ENCODE measurements at regions not wholly inside any gene's neighbourhood (a gene's known extent, or its start where the extent isn't known, plus 50 kb on each side); places are given as distances from the start of the nearest gene placed in this dataset.

- no peak for DNase-seq (ENCODE audit: low read depth in 1 of 2, low spot score in 1 of 2)
Observed at GRCh38 chr5:124664287-124664686, 82.2 kb downstream of the ZNF608 start.

- no peak for DNase-seq (ENCODE audit: low read depth in 1 of 2, low spot score in 1 of 2)
Observed at GRCh38 chr5:124663101-124663506, 83.3 kb downstream of the ZNF608 start.

DNA sequence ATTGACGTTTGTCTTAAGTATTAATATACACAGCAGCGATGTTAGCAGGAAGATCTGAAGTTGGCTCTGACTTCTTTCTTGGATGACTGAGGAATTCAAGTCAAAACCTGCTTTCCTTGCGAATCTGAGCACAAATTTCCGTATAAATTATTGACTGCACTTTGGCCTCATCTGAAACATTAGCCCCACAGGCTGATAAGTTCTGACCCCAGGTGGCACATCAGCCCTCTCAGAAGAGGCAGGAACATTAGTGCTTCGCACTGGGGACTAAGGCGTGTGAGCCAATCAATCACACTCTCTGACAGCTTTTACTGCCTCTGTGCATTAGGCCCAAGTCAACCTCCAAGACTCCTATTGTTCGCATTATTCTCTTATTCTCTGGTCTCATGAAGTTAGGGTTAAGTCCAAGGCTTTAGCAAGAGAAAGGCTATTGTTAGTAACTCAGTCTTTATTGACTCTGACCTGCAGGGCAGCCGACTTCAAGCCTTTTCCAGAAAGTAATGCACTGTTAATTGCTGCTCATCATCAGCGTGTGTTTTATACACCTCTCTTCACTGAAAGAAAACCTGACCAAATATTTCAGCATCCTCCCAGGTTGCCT, 84.2 kb downstream of the ZNF608 start:
- DNase-seq (ENCODE audit: low read depth in 1 of 2, low spot score in 1 of 2): no peak

GRCh38 chr5:124661317-124662141, 84.9 kb downstream of the ZNF608 start:
- no peak for DNase-seq (ENCODE audit: low read depth in 1 of 2, low spot score in 1 of 2)

GRCh38 chr5:124660229-124661093, 86.0 kb downstream of the ZNF608 start:
- DNase-seq (ENCODE audit: low read depth in 1 of 2, low spot score in 1 of 2): no peak

DNA sequence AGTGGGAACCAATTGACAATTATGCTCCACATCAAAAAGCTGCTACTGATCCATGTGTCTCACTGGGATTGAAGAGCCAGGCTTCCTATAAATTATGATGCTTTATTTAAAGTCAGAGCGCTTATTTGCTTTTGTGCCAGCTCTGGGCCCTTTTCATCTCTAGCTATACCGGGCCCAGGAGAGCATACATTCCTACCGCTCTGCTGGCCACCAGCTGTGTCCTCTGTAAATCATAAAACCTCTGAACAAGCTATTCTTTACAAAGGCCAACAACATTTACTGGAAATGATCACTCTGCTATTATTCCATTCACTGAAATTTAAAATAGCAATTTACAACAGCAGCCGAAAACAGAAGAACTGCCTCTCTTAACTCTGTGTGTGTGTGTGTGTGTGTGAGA, 86.6 kb downstream of the ZNF608 start:
- DNase-seq (ENCODE audit: low read depth in 1 of 2, low spot score in 1 of 2): no peak

DNA sequence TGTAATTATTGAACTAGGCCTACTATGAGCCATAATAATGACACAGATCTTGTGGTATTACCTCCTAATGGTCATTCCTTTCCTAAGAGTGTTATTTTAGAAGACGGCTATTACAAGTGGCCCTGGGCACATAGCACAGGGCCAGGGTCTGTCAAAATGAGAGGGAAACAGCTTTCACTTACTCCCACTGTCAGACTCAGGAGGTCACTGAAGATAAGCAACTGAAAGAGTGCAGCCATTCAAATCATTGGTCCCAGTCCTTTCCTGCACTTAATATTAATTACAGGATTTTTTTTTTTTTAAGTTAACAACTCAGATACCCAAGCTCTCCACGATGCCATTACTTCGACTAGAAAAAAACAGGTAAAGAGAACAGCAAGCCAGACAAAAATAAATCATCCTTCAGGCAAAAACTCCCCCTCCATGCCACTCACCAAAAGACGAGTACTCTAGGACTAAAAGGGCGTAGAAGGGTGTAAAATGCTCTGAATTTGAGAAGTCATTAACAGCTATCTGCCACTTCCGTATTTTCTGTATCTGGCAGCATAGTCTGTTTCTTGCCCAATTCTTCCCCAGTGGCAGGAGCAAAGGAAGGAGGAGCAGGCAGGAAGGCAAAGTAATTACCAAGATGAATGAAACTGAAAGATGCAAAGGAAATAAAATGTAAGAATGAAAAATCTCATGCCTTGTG, 87.4 kb downstream of the ZNF608 start:
- no peak for DNase-seq (ENCODE audit: low read depth in 1 of 2, low spot score in 1 of 2)

- no peak for DNase-seq (ENCODE audit: low read depth in 1 of 2, low spot score in 1 of 2)
Observed at GRCh38 chr5:124655921-124656511, 90.4 kb downstream of the ZNF608 start.

GRCh38 chr5:124655251-124655917, 91.1 kb downstream of the ZNF608 start:
- DNase-seq (ENCODE audit: low read depth in 1 of 2, low spot score in 1 of 2): no peak

DNA sequence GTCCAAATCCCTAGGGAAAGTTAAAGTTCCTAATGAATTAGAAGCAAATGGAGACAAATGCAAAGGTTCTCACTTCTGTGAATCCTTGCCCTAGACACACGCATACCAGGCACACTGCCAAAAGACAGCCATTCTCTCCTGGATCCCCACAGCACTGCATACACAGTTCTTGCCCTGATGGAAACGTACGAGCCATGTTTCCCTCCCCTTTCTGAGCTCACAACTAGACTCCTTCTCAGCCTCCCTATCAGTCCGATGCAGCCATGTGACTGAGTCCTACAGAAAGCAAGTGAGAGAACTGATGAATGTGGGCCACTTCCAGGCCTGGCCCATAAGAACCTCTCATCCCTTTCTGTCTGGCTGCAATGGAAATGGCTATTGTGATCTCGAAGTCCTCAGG, 92.0 kb downstream of the ZNF608 start:
- no peak for DNase-seq (ENCODE audit: low read depth in 1 of 2, low spot score in 1 of 2)

DNA sequence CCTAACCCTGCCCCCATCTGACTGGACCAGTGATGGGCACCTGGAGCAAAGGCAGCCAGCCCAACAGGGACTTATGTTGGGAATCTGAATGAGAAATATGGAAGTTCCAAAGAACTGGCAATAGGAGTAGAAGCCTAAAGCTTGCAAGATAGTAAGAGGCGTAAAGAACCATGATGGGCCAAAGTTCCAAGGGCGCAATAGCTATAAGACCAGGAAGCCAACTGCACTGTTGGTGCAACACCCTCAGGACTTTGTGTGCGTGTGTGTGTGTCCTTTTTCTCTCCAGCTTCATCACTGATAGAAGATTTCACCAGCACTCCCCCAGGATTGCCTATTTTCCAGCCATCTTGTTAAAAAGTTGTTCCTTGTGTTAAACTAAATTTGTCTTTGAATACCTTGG, 92.8 kb downstream of the ZNF608 start:
- no peak for DNase-seq (ENCODE audit: low read depth in 1 of 2, low spot score in 1 of 2)

DNA sequence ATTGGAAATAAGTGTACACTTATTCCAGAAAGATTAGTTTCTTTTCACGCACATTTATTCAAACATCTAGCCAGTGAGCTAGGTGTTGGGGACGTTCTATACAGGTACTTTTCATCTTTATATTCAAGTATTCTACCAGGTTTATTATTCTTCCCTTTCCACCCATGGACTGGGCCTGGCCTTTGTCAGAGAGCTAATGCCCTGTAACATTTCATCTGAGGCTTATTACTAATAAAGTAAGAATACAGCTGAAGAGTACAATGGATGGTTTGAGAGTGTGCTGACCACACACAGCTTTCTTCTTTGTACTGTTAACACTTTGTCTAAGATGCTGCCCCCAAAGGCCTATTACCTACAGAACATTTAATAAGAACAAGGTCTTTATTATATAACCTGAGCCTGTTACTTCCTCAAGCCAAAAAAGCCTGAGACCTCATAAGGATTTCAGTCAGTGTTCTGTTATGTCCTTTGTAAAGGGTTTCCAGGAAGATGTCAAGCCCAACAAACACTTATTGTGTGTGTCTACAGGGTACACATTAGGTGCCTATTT, 93.5 kb downstream of the ZNF608 start:
- DNase-seq (ENCODE audit: low read depth in 1 of 2, low spot score in 1 of 2): no peak

- no peak for DNase-seq (ENCODE audit: low read depth in 1 of 2, low spot score in 1 of 2)
Observed at GRCh38 chr5:124652514-124652819, 94.0 kb downstream of the ZNF608 start.

- DNase-seq (ENCODE audit: low read depth in 1 of 2, low spot score in 1 of 2): no peak
Observed at GRCh38 chr5:124651663-124652513, 94.6 kb downstream of the ZNF608 start.

- DNase-seq (ENCODE audit: low read depth in 1 of 2, low spot score in 1 of 2): no peak
Observed at GRCh38 chr5:124650951-124651662, 95.3 kb downstream of the ZNF608 start.

DNA sequence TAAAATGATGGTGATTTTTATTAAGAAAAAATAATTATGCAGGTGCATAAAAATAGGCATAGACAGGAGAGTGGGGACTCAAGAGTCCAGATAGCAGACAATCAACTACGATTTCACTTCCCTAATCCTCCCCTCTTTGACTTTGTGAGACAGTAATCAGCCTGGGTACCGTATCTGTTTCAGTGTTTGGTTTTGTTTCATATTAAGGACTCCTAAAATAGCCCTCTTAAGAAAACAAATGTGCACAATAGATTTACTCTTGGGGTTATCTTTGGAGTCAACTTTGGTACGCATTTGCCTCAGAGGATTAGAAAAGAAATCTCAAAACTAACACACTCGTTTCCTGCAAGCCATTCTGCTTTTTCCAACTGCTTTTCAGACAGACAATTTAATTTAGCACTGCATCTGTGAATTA, 96.3 kb downstream of the ZNF608 start:
- DNase-seq (ENCODE audit: low read depth in 1 of 2, low spot score in 1 of 2): no peak

- DNase-seq (ENCODE audit: low read depth in 1 of 2, low spot score in 1 of 2): peak in 1 of 2 donors; percentile 19
Observed at GRCh38 chr5:124649491-124650146, 96.8 kb downstream of the ZNF608 start.

DNA sequence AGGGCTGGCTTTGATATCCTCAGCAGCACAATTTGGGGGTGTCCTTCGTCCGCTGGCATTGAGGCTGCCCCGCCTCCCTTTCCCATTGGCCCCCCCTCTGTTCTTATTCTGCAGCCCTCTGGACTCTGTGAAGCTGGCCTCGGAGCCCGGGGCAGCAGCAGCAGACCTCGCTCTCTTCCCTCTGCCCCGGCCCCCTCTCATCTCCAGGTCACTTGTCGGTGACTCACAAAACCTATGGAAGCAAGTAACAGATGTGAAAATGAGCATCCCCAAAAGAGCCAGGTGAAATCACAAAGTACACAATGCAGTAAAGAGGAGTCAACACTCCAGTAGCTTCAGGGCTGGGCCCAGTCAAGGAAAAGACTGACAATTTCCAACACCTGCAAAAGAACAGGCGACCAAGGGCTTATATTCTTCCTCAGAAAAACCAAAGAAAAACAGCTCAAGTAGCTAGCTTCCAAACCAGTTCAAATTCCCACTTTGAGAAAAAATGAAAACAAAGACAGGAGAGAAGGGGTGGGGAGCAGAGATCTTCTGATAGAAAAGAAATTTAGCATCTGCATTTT, 97.5 kb downstream of the ZNF608 start:
- no peak for DNase-seq (ENCODE audit: low read depth in 1 of 2, low spot score in 1 of 2)

All from activated T-helper 1 cell treated with anti-CD3 and anti-CD28 coated beads, Interleukin-2, amount 50 U/mL, for 16 hours (primary cell).